GM21825 (cell line): ENCODE measurements at regions not wholly inside any gene's neighbourhood (a gene's known extent, or its start where the extent isn't known, plus 50 kb on each side); places are given as distances from the start of the nearest gene placed in this dataset.

Source experiments
- ATAC-seq: cut with Tn5 transposase; IDR thresholded peaks from one replicate; pipeline ENCODE4 v1.9.1; 2021; ENCODE audit warnings: mild to moderate bottlenecking, moderate library complexity; ENCODE audit not compliant: unreplicated experiment

DNA sequence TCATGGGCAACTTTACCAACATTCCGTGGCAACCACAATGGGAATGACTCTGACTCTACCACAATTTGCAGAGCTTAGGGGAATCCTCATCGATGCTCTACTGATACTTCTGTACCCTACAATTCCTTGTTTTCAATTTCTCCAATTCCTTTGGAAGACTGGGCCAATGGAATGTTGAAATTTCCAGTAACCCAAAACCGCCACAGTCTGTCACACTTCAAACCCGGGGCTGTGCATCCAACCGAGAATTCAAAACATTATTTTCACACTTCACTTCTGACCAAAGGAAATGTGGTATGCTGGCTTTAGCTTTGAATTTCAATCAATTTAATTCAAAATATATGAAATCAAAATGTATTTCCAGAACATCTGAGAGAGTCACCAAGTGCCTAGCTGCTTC lies 951.4 kb downstream of the VRK1 start:
- ATAC-seq = no peak

DNA sequence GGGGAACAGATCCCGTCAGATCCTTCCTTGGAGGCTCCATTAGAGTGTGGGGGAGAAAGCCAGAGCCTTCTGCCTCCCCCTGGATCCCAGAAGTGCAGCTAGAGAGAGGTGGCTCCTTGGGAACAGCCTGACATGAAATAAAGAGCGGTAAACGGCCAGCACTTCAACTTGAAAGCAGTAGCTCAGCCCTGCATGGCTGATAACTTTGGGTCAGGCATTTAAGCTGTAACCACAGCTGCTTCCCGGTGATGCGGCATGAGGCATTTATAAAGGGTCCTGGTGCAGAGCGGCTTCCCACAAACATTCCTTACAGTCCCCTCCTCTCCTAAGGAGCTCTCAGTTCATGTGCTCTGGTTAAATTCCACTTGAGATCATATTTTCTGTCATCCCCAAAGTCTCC lies 960.3 kb downstream of the VRK1 start:
- no peak for ATAC-seq

DNA sequence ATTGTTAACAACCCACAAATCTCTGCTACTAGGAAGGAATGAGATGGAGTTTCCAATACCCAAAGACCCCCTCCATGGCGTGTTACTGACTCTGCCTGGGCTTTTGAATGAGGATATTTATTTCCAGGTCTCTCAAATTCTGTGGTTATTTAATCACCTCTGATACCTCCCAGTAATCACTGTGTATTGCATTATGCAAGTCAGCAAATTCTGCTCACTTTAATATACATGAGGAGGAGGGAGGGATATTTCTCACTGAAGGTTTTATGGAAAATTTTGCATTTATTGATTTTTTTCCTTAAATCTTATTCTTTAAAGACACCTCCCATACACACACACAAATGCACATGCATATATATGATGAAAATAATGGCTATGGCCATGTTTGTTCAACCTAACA lies 962.9 kb downstream of the VRK1 start:
- ATAC-seq = no peak

DNA sequence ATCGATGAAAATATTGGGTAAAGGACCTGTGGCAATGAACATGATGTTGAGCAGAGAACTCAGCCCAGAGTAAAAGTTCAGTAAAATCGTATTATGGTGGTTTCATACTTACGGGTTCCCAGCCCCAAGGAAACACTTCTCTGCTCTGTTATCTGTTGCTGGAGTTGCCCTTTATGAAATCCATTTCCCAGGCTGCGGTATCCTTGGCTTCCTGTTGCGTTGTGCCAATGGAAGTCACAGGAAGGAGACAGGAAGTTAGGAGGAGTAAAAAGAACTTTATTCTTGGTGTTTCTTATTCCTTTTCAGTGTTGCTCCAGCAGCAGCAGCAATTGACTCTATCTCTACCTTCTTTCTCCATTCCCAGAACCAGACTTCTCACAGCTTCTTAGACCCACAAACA lies 965.2 kb downstream of the VRK1 start:
- ATAC-seq = no peak

DNA sequence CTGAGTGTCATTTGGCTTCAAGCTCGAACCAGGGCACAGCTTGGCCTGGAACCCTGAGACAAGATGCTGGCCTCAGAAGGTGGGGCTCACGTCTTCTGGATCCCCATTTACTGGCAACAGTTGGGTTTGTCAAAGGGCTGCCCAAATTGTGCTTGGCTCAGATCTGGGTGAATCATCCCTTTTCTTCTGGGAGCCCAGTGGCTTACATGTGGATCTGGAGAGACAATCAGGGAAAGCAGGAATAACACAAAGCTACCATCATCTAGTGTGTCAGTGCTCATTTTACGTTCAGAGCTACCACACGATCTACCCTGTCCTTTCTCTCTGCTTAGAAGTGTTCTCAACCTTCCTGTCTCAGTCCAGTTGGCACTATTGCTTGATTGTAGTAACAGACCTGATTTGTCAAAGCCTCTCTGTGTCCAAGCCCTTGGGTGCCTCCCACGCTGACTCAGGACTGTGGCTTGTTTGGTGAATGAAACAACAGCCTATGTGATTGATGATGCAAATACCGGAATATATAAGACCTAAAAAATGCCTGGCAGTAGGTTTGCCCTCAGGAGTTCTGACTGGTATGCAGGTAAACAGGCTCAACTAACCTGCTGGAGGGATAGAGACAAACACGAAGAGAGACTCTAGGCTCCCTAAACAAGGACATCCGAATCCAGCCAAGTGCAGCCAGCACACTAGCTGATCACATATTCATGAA lies 974.3 kb downstream of the VRK1 start:
- no peak for ATAC-seq

DNA sequence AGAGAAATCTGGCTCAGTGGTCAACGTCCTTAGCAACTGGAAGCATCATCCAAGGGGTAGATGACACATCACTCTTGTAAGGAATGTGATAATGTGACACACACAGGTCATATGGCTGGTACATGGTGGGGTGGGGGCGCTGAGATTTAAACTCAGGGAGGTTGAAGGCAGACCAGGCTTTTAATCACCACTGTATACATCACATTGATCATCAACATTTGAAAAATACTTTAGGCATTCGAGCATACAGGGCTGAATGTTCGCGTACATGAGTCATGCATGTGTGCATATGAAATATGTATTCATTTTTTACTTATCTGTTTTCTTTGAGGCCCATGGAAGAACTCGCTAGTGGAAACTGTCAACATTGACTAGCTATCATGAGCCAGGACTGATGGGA lies 976.4 kb downstream of the VRK1 start:
- no peak for ATAC-seq

DNA sequence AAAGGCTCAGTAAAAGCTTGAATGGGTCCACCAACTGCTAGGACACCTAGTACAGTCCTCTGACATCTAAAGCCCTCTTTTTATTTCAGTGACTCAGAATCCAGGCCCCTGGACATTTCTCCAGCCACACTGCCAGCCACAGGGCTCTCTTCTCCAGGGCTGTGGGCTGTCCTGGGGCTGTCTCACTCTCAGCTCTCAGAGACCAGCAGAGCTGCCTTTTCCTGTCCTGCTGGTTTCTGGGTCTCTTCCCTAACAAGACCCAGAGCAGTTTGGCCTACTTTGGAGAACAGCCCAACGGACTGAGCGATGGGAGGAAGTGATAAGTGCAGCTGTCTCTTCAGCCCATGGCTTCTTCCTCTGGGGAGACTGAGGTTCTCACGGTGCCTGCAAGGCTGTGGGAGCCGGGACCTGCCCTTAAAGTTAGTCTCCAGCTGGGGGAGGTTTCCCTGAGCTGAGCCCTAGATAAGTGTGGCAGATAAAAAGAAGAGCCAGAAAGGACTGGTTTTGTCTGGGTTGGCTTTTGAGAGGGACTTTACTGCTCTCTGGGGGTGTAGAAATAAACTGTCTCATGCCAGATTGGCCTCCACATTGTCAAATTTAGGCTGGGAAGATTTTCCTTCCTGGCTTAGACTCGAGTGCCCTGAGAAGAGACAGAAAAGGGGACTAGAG lies 979.8 kb downstream of the VRK1 start:
- no peak for ATAC-seq

DNA sequence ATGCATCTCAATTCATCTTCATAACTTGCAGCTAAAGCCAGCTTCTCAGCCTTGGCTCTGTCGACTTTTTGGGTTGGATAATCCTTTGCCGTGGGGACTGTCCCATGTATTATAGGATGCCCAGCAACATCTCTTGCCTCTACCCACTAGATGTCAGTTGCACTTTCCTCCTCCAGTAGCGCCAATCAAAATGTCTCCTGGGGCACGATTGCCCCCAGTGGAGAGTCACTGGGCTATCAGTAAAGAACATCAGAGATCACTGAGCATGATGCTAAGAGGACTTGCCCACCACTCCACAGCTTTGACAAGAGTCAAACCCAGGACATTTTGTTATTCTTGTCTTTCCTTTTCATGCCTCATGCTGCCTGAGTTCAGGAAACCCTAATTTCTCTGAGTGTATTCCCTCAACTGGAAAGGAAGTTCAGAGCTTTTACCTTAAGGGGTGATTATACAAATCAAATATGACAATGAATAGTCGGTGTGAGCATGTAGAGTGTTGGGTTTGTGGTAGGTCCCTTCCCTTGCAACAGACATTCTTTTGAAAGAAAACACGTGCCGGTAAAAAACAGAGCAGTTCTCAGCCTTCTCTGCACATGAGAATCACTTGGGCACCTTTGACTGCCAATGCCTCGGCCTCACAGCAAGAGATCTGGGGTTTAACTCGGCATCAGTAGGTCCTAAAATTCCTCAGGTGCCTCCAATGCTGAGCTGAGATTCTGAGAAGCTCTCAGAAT lies 980.6 kb downstream of the VRK1 start:
- no peak for ATAC-seq

DNA sequence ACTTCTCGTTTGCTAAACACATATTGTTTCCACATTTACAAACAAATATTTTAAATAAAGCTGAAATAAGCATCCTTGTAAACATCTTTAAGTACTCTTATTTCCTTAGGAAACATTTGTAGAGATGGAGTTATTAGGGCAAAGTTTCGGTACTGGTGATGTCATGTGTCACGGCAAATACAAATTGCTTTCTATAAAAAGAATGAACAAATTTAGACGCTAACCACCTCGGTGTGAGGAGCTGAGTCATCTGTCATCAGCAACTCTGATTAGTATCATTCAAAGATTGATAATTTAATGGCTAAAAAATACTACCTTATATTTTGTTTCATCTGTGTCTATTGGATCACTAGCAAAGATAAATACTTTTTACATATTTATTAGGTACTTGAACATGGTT lies 982.0 kb downstream of the VRK1 start:
- ATAC-seq = no peak

DNA sequence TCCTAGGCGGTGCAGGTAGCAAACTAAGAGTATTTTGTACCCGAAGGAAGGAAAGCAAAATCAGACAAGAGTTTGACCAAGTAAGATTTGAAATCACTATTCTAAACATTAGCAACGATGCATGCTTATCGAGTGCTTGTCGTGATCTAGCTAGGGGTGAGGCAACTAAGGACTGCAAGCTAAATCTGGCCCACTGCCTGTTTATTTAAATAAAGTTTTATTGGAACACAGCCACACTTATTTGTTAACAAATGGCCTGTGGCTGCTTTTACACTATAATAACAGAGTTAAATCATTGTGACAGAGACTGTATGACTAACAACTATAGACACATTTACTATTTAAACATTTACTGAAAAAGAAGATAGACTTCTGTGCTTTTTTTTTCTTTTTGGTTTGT lies 983.6 kb downstream of the VRK1 start:
- no peak for ATAC-seq

DNA sequence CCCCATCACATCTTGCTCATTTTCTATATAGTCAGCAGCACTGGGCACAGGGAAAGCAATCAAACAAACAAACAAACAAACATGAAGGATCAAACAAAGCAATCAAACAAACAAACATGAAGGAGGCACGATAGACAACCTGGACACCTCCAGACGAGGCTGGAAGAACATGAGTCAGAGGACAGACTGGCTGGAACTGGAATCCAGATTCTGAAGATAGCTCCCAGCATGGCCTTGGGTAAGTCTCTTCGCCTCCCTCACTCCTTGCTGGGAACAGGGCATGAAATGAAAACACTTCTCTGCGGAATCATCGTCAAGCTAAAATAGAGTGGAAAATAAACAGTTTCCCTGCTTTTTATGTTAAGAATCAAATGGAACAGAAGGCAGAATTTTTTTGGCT lies 984.8 kb downstream of the VRK1 start:
- no peak for ATAC-seq

DNA sequence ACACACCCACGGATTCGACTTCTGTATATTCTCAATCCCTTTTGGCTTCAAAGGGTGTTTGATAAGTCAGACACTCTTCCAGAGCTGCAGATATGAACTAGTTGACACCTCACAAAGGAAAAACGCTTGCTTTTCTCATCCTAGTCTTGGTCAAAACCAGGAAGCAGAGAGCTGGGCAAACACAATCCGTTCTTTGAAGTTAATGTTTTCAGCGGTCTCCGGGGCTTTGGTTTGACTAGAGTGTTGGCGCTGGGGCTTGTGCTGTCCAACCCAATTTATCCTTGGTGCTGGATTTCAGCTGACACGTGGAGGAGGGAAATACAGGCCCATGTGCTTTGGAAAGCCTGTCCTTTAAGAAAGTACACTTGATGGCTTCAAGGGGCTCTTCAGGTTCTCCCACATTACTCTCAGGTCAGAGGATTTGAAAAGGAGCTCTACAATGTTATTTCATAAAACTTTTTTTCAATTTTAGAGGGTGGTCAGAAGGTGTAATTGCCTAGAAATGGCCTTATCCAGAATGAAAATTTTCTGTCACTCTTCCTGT lies 985.8 kb downstream of the VRK1 start:
- no peak for ATAC-seq

DNA sequence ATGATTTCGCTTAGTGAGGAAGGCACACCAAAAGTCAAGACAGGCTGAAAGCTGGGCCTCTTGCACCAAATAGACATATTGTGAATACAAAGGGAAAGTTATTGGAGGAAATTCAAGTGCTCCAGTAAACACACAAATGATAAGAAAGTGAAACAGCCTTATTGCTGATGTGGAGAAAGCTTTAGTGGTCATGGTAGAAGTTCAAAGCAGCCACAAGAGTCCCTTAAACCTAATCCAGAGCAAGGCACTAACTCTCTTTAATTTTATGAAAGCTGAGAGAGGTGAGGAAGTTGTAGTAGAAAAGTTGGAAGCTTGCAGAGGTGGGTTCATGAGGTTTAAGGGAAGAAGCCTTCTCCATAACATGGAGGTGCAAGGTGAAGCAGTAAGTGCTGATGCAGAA lies 988.3 kb downstream of the VRK1 start:
- no peak for ATAC-seq

DNA sequence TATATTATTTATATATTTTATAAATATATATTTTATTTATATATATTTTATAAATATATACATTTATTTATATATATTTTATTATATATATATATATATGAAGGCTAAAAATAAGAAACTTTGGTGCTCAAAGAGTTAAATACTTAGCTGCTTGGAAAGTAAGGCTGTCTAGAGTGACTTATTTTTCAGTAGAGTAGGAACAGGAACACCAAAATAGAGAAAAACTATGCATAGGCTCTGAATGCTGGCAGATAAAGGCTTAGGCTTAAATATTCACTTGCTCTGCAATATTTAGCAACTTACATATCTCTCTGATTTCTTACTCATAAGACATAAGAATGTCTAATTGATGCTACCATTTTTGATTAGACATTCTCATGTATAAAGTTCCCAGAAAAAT lies 991.2 kb downstream of the VRK1 start:
- ATAC-seq = no peak

DNA sequence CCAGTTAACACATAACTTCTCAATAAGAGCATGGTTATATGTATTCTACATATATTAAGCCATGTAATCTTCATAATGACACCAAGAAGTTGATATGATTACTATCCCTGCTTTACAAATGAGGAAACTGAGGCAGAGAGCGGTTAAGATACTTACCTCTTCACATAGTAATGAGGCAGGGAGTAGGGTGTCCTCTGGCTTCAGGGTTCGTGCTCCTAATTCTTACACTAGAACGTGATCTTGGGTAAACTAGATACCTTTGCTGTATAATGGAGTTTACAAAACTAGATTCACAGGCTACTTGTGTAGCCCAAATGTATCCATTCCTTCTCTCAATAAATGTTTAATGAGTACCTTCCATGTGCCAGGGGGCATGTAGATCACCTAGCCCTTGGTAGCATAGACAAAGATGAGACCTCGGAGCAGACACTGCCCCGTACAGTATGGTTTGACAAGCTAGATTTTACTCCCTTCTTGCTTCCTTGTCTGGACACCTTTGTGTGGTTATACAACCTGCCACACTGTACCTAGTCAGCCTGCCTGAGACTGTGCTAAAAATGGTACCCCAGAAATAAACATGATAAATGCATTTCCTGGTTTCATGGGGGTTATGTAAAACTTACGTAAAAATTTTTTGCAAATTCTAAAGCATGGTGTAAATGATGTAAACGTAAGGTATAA lies 991.8 kb downstream of the VRK1 start:
- no peak for ATAC-seq

DNA sequence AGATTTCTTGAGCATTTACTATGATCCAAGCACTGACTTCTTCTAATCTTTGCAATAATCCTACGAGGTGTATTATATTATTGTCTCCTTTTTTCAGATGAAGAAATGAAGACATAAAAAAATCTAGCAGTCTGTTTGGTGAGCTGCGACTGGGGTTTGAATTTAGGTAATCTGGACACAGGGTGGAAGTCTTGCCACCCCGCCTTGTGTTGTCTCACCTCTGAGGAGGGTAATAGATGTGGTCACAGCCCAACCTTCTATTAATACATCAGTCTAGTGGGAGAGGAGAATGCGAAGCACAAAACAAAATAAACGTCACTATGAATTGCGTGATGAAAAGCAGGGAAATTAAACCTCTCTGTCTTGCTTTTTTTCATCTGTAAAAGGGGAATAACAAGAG lies 993.9 kb downstream of the VRK1 start:
- no peak for ATAC-seq

DNA sequence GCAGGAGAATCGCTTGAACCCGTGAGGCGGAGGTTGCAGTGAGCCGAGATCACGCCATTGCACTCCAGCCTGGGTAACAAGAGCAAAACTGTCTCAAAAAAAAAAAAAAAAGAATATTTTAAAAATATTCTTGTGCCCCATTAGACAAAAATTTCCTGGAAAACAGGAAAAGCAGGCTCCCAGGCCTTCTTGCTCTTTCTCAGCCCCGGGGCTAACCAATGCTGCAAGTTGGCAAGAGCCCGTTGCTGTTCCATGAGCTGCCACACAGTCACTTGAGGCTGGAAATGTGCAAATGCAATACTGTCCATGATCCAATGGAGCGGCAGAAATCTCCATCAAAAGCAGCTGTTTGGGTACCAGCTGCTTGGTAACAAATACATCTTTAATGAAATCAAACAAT lies 994.7 kb downstream of the VRK1 start:
- no peak for ATAC-seq

DNA sequence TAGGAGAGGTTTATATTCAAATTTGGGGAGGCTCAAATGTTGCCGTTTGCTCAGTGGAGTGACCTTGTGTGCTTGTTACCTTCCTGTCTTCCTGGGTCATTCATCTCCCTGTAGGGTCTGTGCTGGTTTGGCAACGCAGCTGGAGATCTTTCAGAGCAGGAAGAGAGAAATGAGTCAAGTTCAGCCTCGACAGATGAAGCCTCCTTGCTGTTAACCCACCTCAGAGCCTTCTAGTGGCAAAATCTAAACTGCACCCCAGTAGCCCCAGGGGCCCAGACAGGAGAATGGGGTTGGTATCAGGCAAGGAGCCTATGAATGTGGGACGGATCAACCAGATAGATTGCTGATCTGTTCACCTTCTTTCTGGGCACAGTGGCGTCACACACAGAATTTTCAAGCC lies 999.3 kb downstream of the VRK1 start:
- no peak for ATAC-seq

DNA sequence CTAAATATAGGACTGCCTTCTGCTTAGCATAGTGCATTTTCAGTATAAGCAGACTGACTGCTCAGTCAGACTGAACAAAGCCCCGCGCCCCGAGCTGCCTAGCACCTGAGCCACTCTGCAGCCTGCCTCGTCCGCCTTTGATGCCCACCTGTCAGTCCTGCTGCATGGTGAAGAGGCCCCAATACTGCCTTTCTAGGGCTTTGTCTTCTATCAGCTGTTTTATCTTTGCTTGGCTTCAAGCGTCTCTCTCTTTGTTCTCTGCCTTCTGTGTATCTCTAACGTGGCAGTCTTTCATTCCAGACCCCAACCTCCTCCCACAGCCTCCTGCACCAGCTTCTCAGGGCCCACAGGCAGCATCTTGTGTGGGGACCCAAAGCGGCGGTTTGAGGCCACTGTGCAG lies 1001.0 kb downstream of the VRK1 start:
- ATAC-seq = no peak

DNA sequence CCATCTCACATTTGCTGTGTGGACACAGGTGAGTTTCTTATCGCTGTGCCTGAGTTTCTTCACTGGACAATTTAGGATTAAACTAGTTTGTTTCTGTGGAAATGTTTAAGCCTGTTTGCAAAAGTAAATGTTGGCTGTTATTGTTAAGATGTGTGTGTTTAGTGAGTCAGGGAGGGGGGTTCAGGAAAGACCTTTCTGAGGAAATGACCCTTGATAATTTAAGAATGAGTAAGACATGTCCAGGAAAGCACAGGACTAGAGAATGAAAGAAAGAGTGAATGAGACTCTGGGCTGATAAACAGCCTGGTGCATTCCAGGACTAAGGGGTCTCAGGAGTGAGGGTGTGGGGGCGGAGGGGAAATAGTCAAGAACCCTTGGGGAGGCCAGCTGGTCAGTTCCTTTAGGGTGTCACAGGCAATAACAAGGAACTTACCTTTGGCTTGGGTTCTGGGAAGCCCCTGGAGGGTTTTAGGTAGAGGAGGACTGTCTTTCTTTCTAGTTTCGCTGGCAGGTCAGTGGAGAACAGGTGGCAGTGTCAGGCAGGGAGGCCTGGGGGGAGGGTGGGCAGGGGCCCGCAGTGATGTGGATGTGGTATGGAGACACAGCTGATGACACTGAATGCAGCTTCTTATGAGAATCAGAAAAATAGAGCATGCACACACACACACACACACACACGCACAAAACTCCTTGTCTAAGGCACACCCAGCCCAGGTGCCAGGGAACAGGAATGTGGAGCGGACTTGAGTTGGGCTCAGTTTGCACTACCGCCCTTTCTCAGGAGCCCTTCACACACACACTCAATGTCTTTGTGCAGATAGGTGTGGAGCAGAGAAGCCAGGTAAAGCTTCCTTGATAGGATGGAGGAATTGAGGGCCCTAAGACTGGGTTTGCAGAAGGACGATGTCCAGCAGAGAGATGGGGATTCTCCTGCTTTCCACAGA lies 1005.5 kb downstream of the VRK1 start:
- no peak for ATAC-seq
